Sciatic nerve (tissue), 2 donors: ENCODE measurements at regions not wholly inside any gene's neighbourhood (a gene's known extent, or its start where the extent isn't known, plus 50 kb on each side); places are given as distances from the start of the nearest gene placed in this dataset.
"Not testable (repeated sequence)": the region's sequence is repeated elsewhere in the genome, so short reads cannot be mapped to it uniquely, and the experiment has no call there.

Source experiments
- ATAC-seq: fragments of 200-7000 bp; cut with Tn5 transposase; one replicate; pipeline ENCODE4 v1.9.1; 2020; ENCODE audit warnings: mild to moderate bottlenecking, moderate library complexity
- DNase-seq: peaks from one replicate; pipeline ENCODE4 v3.0.0-alpha.2; 2020; ENCODE audit warnings: low spot score
- intact Hi-C: fragments of 100-400 bp; cut with DNase I; formaldehyde crosslinking; loops from one replicate; pipeline ENCODE4 v1.14.2; 2022
- donor health status: DM: no; HTN: no; CAD: no.
- donor health status: DM: no; HTN: no; CAD: no.

DNA sequence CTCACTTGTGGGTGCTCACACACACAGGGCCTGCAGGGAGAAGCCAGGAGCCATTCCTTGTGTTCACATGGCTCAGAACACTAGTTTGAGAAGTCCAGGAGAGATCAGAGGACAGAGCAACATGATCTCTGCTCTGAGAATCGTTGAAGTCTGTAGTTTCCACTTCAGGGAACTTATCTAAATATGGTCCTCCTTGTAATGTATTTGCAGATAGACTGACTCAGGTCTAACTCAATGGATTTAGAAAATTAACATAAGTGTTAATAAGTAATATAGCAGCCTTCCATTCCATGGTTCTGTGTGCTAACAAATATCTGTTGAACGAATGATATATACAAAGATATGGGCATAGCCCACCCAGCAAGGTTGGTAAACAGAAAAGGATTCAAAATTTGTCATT lies 119.8 kb upstream of the STARD13 start:
- ATAC-seq (no peak), DNase-seq (no peak)
- intact Hi-C loops = no loop called here

DNA sequence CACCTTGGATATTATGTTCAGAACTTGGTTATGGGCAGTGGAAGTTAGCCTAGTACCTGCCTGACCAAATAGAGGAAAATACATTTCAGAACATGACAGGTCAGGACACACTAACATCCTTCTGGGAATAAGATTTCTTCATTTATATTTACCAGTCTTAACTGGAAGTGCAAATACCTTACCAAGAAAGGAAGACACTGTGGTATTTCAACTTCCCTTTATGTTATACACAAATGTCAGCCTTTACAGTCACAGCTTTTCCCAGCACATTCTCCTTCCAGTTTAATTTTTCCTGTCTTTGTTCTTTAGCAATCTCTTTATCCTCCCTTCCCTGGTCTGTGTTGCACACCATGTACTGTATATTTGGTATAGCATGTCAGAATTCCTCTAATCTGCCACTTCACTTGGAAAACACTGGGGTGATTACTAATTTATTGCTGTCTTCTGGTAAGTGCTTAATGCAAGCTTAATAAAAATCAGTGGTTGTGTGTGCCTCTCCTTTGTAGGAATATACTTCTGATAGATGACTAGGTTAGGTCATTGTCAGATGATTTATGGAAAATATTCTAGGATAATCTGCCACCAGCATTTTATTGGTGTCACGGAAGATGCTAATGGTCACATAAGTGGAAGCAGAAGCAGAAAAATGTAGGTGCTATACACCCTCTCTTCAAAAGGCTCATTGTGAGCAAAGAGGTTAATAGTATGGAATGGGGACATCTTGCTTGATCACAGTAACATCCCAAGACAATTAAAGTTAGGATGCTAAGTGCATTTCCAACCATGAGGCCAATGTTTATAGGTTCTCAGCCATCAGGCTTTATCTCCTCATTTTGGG lies 124.3 kb upstream of the STARD13 start:
- no peak for ATAC-seq
- intact Hi-C loops = no loop called here
- DNase-seq = no peak

DNA sequence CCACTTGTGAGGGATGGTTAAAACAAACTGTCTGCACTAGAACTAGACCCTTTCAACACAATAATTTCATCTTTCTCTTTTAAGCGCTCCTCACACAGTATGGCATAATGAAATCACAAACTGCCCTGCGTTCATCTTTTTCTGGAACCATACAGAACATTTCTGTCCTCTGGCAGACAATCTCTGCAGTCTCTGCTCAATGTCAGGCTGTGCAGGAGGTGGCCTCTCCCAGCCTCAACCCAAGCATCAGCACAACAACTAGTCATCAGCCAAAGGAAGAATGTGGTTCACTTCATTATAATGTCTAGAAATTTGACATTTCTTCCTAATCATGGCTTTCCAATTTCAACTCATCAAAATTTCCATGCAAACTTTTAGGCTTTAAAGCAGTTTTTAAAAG lies 125.1 kb upstream of the STARD13 start:
- no peak for ATAC-seq
- intact Hi-C loops = no loop called here
- no peak for DNase-seq

- no peak for ATAC-seq
- intact Hi-C loops = no loop called here
- DNase-seq = no peak
These were observed 125.8 kb upstream of the STARD13 start for GRCh38 chr13:33411312-33411711.

GRCh38 chr13:33415822-33416221 lies 130.3 kb upstream of the STARD13 start:
- ATAC-seq (no peak), DNase-seq (no peak)
- intact Hi-C loops = no loop called here

- intact Hi-C loops, ATAC-seq, DNase-seq: not testable (repeated sequence)
These were observed 132.8 kb upstream of the STARD13 start for GRCh38 chr13:33418224-33418953.

GRCh38 chr13:33420117-33420516 lies 134.6 kb upstream of the STARD13 start:
- ATAC-seq, DNase-seq, intact Hi-C loops: not testable (repeated sequence)

DNA sequence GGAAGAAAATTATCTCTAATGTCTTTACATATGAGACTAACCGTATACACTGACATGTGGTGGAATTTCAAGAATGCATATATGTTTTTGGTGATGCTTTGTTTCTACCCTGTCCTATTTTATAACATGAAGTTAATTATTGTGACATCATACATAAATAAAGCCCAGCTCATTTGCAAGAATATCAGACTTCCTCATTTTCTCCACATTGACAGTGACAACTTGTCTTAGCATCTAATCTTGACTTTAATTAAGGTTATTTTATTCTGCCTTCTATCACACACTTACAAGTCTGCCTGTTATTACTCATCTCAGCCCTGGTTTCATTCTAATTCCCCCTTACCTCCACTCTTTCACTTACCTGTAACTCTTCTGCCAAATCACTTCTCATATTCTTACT lies 140.6 kb upstream of the STARD13 start:
- intact Hi-C loops = no loop called here
- no peak for ATAC-seq

GRCh38 chr13:33433316-33433715 lies 147.8 kb upstream of the STARD13 start:
- ATAC-seq (no peak), DNase-seq (no peak)
- intact Hi-C loops = no loop called here

More for the DNA sequence above, 140.6 kb upstream of the STARD13 start:
- no peak for DNase-seq

DNA sequence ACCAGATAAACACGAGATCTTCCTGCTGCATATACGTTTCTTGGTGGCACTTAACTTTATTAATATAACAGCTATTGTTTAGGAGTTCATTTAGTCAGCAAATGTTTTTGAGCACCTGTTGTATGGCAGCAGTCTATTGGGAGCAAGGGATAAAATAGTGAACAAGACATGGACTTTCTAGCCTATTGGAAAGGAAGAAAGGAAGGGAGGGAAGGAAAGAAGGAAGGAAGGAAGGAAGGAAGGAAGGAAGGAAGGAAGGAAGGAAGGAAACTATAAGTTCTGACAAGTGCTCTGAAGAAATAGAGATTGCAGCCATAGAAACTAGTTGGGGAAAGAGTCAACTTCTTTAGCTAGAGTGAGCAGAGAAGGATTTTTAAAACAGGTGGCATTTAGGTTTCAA lies 149.1 kb upstream of the STARD13 start:
- ATAC-seq (no peak), DNase-seq (no peak)
- intact Hi-C loops = no loop called here

DNA sequence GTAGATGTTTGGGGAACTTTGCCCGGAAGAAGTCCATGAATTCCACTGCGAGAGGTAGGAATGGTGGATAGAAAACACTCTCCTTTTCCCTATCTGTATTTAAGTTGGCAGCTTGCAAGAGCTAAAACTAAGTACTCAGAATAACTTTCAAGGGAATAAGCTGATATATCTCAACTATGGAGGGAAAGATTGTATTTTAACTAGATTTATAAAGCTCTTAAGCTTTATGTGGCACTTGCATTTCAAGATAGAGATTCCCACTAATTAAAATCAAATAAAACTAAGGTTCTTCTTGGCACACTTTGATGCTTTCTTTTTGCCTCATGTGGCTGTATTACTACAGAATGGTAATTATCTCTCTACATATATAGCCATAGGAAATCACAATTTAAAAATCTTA lies 149.7 kb upstream of the STARD13 start:
- DNase-seq = no peak
- ATAC-seq = no peak

DNA sequence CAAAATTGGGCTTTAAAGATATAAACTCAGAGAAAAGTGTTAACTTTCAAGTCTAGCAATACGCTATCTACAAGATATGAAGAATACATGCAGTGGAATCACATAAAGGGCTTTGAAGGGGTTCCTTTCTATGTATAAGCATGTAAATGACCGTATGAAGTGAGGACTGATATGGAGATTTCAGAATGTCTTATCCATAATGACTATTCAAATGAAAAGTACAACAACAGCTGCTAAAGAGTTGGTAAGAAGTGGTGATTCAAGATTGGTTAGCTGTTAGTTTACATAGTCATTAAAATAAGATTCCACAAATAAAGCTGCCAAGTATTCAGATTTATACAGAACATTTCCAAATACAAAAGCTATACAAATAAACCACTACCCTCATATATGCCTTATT lies 153.4 kb upstream of the STARD13 start:
- ATAC-seq = no peak
- intact Hi-C loops = no loop called here
- no peak for DNase-seq

More for the DNA sequence above, 149.7 kb upstream of the STARD13 start:
- intact Hi-C loops = no loop called here

DNA sequence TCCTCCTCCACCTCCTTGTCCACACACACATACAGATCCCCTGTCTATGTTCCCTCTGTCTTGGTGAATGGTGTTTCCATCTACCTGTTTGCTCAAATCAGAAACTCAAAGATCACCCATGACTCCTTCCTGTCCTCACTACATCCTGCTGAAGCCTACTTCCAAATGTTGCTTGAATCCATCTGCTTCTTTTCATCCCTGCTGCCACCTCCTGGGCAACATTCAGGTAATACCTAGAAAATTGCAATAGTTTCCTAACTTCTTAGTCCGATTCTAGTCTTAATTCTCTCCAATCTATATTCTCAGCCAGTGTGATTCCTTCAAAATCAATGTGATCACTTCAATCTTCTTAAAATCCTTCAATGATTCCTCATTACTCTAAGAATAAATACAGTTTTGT lies 155.5 kb upstream of the STARD13 start:
- DNase-seq (no peak), ATAC-seq (no peak)
- intact Hi-C loops = no loop called here

- DNase-seq = no peak
- intact Hi-C loops = no loop called here
- ATAC-seq = no peak
These were observed 159.5 kb upstream of the STARD13 start for GRCh38 chr13:33445024-33445423.

GRCh38 chr13:33445476-33445875 lies 159.9 kb upstream of the STARD13 start:
- ATAC-seq (no peak), DNase-seq (no peak)
- intact Hi-C loops = no loop called here

- intact Hi-C loops = no loop called here
- peak; percentile 51 for ATAC-seq
These were observed 161.5 kb upstream of the STARD13 start for GRCh38 chr13:33446821-33447725.

GRCh38 chr13:33448889-33449288 lies 163.3 kb upstream of the STARD13 start:
- DNase-seq (no peak), ATAC-seq (no peak)
- intact Hi-C loops = no loop called here

More at GRCh38 chr13:33446821-33447725, 161.5 kb upstream of the STARD13 start:
- no peak for DNase-seq

DNA sequence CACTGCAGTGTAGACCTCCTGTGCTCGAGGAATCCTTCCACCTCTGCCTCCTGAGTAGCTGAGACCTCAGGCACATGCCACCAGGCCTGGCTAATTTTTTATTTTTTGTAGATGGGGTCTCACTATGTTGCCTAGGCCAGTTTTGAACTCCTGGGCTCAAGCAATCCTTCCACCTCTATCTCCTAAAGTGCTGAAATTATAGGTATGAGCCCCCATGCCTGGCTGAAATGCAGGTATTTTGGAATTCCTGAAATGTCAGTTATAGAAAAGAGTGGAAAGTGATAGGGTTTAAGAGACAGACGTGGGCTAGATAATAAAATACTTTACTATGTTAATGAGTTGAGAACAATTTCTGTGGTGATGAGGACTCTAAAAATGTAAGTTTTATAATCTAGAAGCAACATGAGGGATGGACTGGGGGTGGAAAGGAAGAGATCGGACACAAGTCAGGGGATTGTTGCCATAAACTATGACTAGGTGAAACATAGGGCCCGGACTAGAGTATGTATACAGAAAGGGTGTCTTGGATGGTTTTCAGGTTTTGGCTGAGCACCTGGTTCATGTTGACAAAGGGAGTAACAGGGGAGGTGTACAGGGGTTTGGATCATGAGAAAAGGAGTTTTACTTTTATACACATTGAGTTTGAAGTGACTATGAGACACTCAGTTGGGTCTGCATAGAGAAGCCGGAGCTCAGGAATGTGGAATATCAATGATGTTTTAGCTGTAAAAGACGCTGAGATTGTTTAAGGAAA lies 165.6 kb upstream of the STARD13 start:
- ATAC-seq = no peak
- DNase-seq = no peak
- intact Hi-C loops = no loop called here
